Activated T-helper 1 cell treated with anti-CD3 and anti-CD28 coated beads, Interleukin-12 subunit alpha, Interleukin-12 subunit beta, Interleukin-2, Interleukin-4 antibody, amounts not matched to agents 30 ng/mL and 10 ng/mL and 1 ng/mL, durations not matched to agents 14 hours and 24 hours and 36 hours (primary cell): ENCODE measurements at regions not wholly inside any gene's neighbourhood (a gene's known extent, or its start where the extent isn't known, plus 50 kb on each side); places are given as distances from the start of the nearest gene placed in this dataset.

Experiments used
- DNase-seq: peaks from one replicate; pipeline ENCODE4 v3.0.0; 2021; ENCODE audit warnings: low spot score
- H3K27ac Mint-ChIP-seq: one replicate; pipeline ENCODE4 v1.8.0; 2021; ENCODE audit warnings: mild to moderate bottlenecking, mixed read lengths
- H3K27me3 Mint-ChIP-seq: one replicate; pipeline ENCODE4 v1.8.0; 2022; ENCODE audit warnings: mild to moderate bottlenecking, moderate library complexity, mixed read lengths; ENCODE audit not compliant: insufficient read depth
- H3K36me3 Mint-ChIP-seq: one replicate; pipeline ENCODE4 v1.8.0; 2021; ENCODE audit warnings: low read depth, mixed read lengths
- H3K4me1 Mint-ChIP-seq: one replicate; pipeline ENCODE4 v1.8.0; 2021; ENCODE audit warnings: low read depth, mixed read lengths
- H3K4me3 Mint-ChIP-seq: one replicate; pipeline ENCODE4 v1.8.0; 2021; ENCODE audit warnings: mild to moderate bottlenecking, moderate library complexity, mixed read lengths
- H3K9me3 Mint-ChIP-seq: one replicate; pipeline ENCODE4 v1.8.0; 2021; ENCODE audit warnings: mixed read lengths
- intact Hi-C: fragments of 100-400 bp; cut with micrococcal nuclease; formaldehyde crosslinking; loops from one replicate; pipeline ENCODE4 v1.15.1; 2024

DNA sequence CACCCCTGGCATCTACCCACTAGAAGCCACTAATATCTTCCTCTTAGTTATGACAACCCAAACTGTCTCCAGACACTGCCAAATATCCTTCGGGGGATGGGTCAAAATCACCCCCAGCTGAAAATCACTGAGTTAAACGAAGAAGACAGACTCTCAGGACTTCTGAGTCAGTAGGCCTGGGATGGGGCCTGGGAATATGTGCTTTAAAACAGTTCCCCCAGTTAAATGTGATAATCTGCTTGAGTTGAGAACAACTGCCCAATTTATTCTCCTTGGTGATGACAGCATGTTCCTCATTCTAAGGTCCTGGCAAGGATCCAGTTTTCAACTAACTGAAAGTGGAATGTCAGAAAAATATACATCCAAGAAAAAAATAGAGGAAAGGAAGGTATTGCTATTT is 52.4 kb downstream of the CBLL2 start:
- H3K36me3 Mint-ChIP-seq: no peaks in the 10 kb centered on the region
- no peaks in the 10 kb centered on the region for H3K4me1 Mint-ChIP-seq
- no peak overlapping the region for H3K4me3 Mint-ChIP-seq
- no peak overlapping the region for H3K27ac Mint-ChIP-seq
- intact Hi-C loops: no loop called here
- no peaks in the 10 kb centered on the region for H3K9me3 Mint-ChIP-seq
- DNase-seq: no peak
- H3K27me3 Mint-ChIP-seq: no peaks in the 10 kb centered on the region

DNA sequence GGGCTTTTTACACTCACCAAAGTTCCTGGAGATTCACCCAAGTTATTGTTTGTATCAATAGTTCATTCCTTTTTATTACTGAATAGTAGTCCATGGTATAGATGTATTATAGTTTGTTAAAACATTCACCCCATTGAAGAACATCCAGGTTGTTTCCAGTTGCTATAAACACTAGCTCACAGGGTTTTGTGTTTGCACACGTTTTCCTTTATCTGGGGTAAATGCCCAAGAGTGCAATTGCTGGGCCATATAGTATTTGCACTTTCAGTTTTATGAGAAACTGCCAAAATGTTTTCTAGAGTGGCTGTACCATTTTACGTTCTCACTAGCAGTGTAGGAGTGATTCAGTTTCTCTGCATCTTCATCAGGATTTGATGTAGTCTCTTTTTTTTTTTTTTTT is 57.1 kb downstream of the CBLL2 start:
- no peak overlapping the region for H3K27ac Mint-ChIP-seq
- no peaks in the 10 kb centered on the region for H3K9me3 Mint-ChIP-seq
- H3K4me1 Mint-ChIP-seq: no peaks in the 10 kb centered on the region
- DNase-seq: no peak
- H3K27me3 Mint-ChIP-seq: no peaks in the 10 kb centered on the region
- H3K36me3 Mint-ChIP-seq: no peaks in the 10 kb centered on the region
- intact Hi-C loops: no loop called here
- H3K4me3 Mint-ChIP-seq: no peak overlapping the region

DNA sequence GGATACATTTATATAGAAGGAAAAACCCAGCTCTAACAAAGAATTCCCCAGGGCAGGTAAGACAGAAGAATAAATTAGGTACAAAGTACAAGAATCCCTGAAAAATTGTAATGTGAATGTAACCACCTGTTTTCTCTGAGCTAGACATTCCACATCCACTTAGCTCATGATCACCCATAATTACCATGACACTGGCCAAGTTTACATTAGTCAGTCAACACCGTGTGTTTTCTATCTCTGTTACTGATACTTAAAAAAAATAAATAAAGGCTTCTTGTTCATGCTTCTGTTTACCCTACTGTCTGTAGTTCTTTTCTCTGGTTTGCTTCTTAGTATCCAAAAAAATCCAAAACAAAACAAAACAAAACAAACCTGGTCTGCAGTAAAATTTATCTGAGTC is 66.0 kb downstream of the CBLL2 start:
- Mint-ChIP-seq H3K36me3 (no peaks in the 10 kb centered on the region), H3K4me3 (no peak overlapping the region), H3K4me1 (no peaks in the 10 kb centered on the region), H3K27me3 (peaks cover 1% of the 10 kb centered on the region), H3K27ac (no peak overlapping the region), H3K9me3 (no peaks in the 10 kb centered on the region)
- no peak for DNase-seq
- intact Hi-C loops: no loop called here

DNA sequence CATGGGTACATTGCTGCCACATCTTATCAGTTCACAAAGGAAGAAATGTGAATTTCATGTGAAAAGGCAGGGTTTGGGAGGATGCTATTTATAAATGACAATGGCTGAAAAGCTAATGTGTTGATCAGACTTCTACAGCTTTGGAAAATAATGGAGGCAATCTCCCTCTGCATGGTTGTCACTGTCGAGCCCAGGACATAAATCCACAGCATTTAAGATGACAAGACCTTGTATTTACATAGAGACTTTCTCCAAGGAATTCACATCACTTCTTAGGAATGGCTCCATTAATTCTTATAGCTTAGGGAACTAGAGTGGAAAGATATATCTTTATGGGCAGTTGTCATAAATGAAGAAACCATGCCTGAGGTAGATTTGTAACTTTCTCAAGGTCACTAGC is 66.7 kb downstream of the CBLL2 start:
- Mint-ChIP-seq H3K36me3 (no peaks in the 10 kb centered on the region), H3K27ac (no peak overlapping the region), H3K4me3 (no peak overlapping the region), H3K27me3 (peaks cover 1% of the 10 kb centered on the region), H3K9me3 (no peaks in the 10 kb centered on the region), H3K4me1 (no peaks in the 10 kb centered on the region)
- DNase-seq: no peak
- intact Hi-C loops: no loop called here

DNA sequence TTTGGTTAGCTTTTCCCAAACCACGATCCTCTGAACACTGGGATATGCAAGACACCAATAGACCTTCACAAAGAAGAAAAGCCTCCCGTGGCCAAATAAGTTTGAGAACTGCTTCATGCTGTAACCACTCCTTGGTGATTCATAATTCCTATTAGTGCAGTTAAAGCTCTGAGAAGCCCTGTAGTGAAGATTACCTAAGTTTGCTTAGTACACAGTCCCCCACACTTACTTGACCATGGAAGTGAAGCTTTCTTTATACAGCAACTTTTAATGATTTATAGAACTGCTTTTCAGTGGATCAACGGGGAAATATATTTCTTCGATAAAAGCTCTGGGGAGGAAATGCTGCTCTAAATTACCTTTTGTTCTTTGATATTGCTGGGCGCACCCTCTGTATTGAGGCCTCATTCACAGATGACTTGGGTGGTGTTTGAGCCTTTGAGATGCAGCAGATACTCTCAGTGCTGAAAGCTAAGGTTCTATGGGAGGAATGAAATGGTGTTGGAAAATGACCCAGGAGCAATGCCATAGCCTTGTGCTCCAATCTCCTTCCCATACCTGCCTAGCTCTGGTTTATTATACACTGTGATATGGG is 67.4 kb downstream of the CBLL2 start:
- no peak overlapping the region for H3K27ac Mint-ChIP-seq
- H3K4me3 Mint-ChIP-seq: no peak overlapping the region
- intact Hi-C loops: no loop called here
- no peaks in the 10 kb centered on the region for H3K9me3 Mint-ChIP-seq
- H3K27me3 Mint-ChIP-seq: peaks cover 1% of the 10 kb centered on the region
- no peak for DNase-seq
- no peaks in the 10 kb centered on the region for H3K4me1 Mint-ChIP-seq
- no peaks in the 10 kb centered on the region for H3K36me3 Mint-ChIP-seq

DNA sequence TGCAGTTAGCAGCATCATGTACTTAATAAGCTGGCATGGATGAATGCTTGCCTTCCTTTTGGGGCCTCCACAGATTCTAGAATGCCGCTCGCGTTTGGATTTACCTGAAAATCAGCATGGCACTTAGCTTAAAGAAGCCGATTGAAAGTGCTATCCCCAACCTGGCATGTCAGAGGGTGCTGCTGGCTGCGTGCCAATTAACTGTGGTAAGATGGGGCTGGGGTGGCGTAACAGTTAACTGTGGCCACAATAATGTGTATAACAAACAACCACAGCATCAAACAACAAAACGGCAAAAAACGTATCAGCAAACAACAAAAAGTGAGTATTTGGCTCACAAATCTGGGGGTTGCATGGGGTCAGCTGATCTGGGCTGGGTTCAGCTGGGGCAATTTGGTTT is 70.5 kb downstream of the CBLL2 start:
- Mint-ChIP-seq H3K27ac (no peak overlapping the region), H3K36me3 (no peaks in the 10 kb centered on the region), H3K4me1 (no peaks in the 10 kb centered on the region), H3K4me3 (no peak overlapping the region), H3K27me3 (no peaks in the 10 kb centered on the region), H3K9me3 (no peaks in the 10 kb centered on the region)
- DNase-seq: no peak
- intact Hi-C loops: no loop called here

DNA sequence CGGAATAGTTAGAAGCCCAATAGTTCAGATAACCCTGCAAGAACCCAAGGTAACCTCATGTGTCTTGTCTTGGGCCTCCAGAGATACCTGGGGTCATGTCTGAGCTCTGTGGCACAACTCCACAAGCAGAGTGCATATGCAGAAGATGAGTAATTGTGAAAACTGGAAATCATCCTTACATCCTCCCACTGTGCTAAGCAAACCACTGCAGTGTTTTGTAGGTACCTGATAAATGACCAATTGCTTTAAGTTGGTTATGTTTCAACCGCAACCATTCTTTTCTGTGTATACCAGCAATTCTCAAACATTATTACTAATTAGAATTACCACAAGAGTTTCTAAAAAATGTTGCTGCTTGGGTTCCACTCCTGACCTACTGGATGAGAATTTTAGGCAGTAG is 73.2 kb downstream of the CBLL2 start:
- no peaks in the 10 kb centered on the region for H3K4me1 Mint-ChIP-seq
- intact Hi-C loops: no loop called here
- H3K27me3 Mint-ChIP-seq: no peaks in the 10 kb centered on the region
- H3K4me3 Mint-ChIP-seq: no peak overlapping the region
- H3K36me3 Mint-ChIP-seq: no peaks in the 10 kb centered on the region
- H3K27ac Mint-ChIP-seq: no peak overlapping the region
- DNase-seq: no peak
- no peaks in the 10 kb centered on the region for H3K9me3 Mint-ChIP-seq

DNA sequence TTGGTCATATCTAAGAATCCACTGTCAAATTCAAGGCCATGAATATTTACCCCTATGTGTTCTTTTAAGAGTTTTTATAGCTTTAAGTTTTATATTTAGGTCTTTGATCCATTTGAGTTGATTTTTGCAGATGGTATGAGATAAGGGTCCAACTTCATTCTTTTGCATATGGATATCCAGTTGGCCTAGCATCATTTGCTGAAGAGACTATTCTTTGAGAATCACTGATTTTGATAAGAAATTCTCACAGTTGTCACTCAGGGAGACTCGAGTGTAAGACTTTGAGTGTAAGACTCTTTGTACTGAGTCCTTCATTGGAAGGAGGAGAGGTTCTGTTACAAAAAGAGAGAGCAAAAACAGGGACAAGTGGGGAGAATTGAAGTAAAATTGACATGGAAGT is 74.8 kb downstream of the CBLL2 start:
- DNase-seq: no peak
- no peak overlapping the region for H3K4me3 Mint-ChIP-seq

DNA sequence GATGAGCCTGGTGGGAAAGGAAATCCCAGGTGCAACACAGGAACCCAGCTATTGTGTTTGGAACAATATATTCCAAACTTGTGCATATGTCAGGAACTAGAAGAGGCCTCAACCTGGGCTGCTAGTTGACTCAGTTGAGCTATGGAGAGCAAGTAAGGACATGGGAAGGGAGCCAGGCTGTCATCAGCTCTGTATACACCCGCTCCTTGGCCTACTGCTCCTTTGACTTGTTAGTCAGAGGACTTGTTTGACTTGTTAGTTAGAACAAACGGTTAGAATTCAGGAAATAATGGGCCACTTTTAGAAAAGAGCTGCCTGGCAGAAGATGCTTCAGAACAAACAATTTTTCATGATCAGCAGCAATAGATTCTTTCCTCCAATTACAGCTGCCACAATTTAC is 76.4 kb downstream of the CBLL2 start:
- intact Hi-C loops: no loop called here
- no peaks in the 10 kb centered on the region for H3K9me3 Mint-ChIP-seq
- no peaks in the 10 kb centered on the region for H3K4me1 Mint-ChIP-seq

More for the DNA sequence above, 74.8 kb downstream of the CBLL2 start:
- H3K9me3 Mint-ChIP-seq: no peaks in the 10 kb centered on the region
- intact Hi-C loops: no loop called here
- no peaks in the 10 kb centered on the region for H3K27me3 Mint-ChIP-seq
- no peak overlapping the region for H3K27ac Mint-ChIP-seq
- H3K4me1 Mint-ChIP-seq: no peaks in the 10 kb centered on the region
- no peaks in the 10 kb centered on the region for H3K36me3 Mint-ChIP-seq

DNA sequence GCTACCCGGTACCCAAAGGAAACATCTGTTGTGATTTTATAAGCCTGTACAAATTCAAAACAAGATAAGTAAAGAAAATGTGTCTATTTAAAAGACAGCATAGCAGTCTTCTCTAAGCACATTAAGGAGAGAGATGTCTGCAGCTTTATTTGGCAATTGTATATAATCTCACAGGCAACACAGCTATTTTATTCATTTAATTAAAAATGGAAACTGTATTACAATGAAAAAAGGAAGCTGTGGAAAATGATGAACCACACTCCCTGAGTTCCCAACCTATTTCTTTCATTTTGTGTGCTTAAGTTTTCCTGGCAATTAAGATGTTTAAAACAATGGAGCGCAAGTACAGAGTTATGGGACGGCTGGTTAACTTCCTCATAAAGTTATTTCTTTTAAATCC is 78.4 kb downstream of the CBLL2 start:
- no peaks in the 10 kb centered on the region for H3K36me3 Mint-ChIP-seq
- intact Hi-C loops: no loop called here

More for the DNA sequence above, 76.4 kb downstream of the CBLL2 start:
- H3K4me3 Mint-ChIP-seq: no peak overlapping the region
- DNase-seq: no peak
- no peaks in the 10 kb centered on the region for H3K36me3 Mint-ChIP-seq
- no peak overlapping the region for H3K27ac Mint-ChIP-seq
- no peaks in the 10 kb centered on the region for H3K27me3 Mint-ChIP-seq

DNA sequence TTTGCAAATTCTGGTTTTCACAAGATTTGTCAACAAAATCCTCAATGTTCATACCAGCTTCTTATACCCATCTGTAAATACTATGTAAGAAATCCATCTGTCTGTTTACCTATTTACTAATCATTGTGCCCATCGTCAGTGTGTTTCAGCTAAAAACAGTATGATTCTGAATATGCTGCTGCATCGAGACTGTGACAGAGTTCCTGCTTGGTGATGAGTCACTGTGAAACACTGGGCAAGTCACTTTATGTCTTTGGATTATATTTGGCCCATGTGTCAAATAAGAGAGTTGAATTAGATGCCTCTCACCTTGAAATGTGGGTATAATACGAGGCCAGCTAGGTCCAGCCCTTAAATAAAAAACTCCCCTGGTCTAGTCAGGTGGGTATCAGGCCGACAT is 79.3 kb downstream of the CBLL2 start:
- Mint-ChIP-seq H3K27me3 (no peaks in the 10 kb centered on the region), H3K4me1 (no peaks in the 10 kb centered on the region), H3K9me3 (no peaks in the 10 kb centered on the region), H3K36me3 (no peaks in the 10 kb centered on the region), H3K4me3 (no peak overlapping the region), H3K27ac (no peak overlapping the region)
- intact Hi-C loops: no loop called here
- DNase-seq: no peak

More for the DNA sequence above, 78.4 kb downstream of the CBLL2 start:
- no peaks in the 10 kb centered on the region for H3K27me3 Mint-ChIP-seq
- H3K27ac Mint-ChIP-seq: no peak overlapping the region
- no peak for DNase-seq
- no peak overlapping the region for H3K4me3 Mint-ChIP-seq
- H3K4me1 Mint-ChIP-seq: no peaks in the 10 kb centered on the region
- H3K9me3 Mint-ChIP-seq: no peaks in the 10 kb centered on the region

DNA sequence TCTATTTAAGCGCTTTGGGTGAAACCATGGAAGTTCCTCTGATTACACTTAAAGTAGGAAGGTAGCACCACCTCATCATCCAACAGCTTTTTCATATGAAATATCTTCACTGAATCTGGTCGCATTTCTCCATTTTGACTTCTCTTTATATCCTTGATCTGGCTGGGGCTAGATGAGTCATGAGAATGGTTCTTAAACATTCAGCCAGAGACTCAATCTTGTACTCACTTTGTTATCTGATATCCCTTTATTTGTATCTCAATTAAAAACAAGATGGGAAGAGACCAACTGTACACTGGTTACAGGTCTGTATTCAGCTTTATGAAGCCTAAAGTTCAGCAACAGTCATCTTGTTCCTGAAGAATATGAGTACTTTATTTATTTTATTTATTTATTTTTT is 84.9 kb downstream of the CBLL2 start:
- Mint-ChIP-seq H3K4me1 (no peaks in the 10 kb centered on the region), H3K27me3 (no peaks in the 10 kb centered on the region), H3K36me3 (no peaks in the 10 kb centered on the region), H3K4me3 (no peak overlapping the region), H3K27ac (no peak overlapping the region), H3K9me3 (no peaks in the 10 kb centered on the region)
- no peak for DNase-seq
- intact Hi-C loops: no loop called here

DNA sequence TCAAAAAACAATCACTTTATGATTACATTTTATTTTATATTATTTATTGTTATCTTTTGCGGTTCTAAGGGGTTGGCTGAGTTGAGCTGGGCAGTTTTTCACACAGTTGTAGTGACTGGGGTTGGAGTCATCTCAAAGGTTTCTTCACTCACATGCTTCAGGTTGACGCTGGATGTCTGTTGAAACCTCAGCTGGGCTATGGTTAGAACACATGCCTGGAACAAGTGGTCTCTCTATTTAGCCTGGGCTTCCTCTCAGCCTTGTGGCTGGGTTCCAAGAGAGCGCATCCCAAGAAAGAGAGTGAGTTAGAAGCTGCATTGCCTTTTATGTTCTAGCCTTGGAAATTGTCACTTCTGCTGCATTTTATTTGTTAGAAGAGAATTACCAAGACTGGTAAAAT is 87.4 kb downstream of the CBLL2 start:
- H3K4me1 Mint-ChIP-seq: no peaks in the 10 kb centered on the region
- no peaks in the 10 kb centered on the region for H3K36me3 Mint-ChIP-seq
- H3K27me3 Mint-ChIP-seq: no peaks in the 10 kb centered on the region
- intact Hi-C loops: no loop called here
- no peak overlapping the region for H3K4me3 Mint-ChIP-seq
- DNase-seq: no peak
- H3K9me3 Mint-ChIP-seq: no peaks in the 10 kb centered on the region
- H3K27ac Mint-ChIP-seq: no peak overlapping the region

DNA sequence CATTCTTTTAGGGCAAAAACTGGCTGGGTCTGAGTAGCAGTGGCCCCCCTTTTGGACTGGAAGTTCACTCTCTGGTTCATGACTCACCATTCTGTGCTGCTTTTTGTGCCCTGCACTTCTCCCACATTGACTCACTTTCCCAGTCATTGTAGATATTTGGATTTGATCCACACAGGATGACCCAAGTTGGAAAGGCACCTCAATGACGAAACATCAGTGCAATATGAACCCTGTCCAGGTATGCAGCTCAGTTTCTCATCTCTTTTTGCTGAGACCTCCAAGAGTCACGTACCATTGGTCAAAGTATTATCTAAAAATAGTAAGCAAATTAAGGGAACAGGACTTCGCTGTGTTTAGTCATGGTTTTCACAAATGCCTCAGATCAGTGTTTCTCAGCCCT is 92.7 kb downstream of the CBLL2 start:
- Mint-ChIP-seq H3K9me3 (no peaks in the 10 kb centered on the region), H3K36me3 (no peaks in the 10 kb centered on the region), H3K4me3 (no peak overlapping the region), H3K4me1 (no peaks in the 10 kb centered on the region), H3K27me3 (no peaks in the 10 kb centered on the region), H3K27ac (no peak overlapping the region)
- intact Hi-C loops: no loop called here
- no peak for DNase-seq
